GM12878 (cell line): ENCODE measurements at regions not wholly inside any gene's neighbourhood (a gene's known extent, or its start where the extent isn't known, plus 50 kb on each side); places are given as distances from the start of the nearest gene placed in this dataset.

Source experiments
- ATAC-seq: fragments of 200-7000 bp; cut with Tn5 transposase; 3 replicates; pipeline ENCODE4 v1.9.1; 2020; ENCODE audit warnings: mild to moderate bottlenecking, moderate library complexity
- BruUV-seq: library from RNA; stranded (reverse); fragments of 400-500 nt; replicated peaks from 2 replicates; lab custom pipeline; 2021; lab: Mats Ljungman, UMichigan
- CTCF ChIA-PET: fragments of 300-600 bp; sonication (Branson Sonifier 250); formaldehyde crosslinking; extraction: SDS; loops from one replicate; lab custom pipeline; 2021; ENCODE audit warnings: inconsistent platforms; lab: Yijun Ruan, JAX
- POLR2A ChIA-PET: fragments of 350-600 bp; formaldehyde crosslinking; extraction: SDS; loops from one replicate; lab custom pipeline; 2021; ENCODE audit warnings: inconsistent platforms; lab: Charles Lee
- RAD21 ChIA-PET: fragments of 300-600 bp; sonication (Branson Sonifier 250); formaldehyde crosslinking; loops from one replicate; lab custom pipeline; 2023; ENCODE audit warnings: antibody characterized with exemption; ENCODE audit not compliant: unreplicated experiment; lab: Charles Lee
- SMC1A ChIA-PET: fragments of 300-600 bp; sonication (Branson Sonifier 250); formaldehyde crosslinking; loops from one replicate; lab custom pipeline; 2023; ENCODE audit not compliant: unreplicated experiment, uncharacterized antibody; lab: Charles Lee
- DNase-seq: peaks from one replicate; pipeline ENCODE4 v3.0.0-alpha.2; 2011; ENCODE audit warnings: low read depth, low spot score
- FAIRE-seq: peaks from 3 replicates; lab custom pipeline; 2011; peaks lifted over from hg19 to GRCh38; lab: Jason Lieb, UNC
- H2AFZ ChIP-seq: 2 replicates; pipeline ENCODE4 v1.6.0; 2011; ENCODE audit warnings: low read depth, low read length, control low read depth; ENCODE audit not compliant: control insufficient read depth
- H3K27ac ChIP-seq: 2 replicates; pipeline ENCODE4 v1.5.1; 2011; ENCODE audit warnings: control low read depth; ENCODE audit not compliant: control insufficient read depth, insufficient read depth
- H3K27me3 ChIP-seq, 2 experiments: replicated peaks in 1 of 2; 2 replicates each; pipeline versions ENCODE4 v1.6.0 to v1.6.1; 2011; ENCODE audit warnings: low read length in 1 of 2; ENCODE audit not compliant: control insufficient read depth in 2 of 2, insufficient read depth in 2 of 2
- H3K36me3 ChIP-seq, 2 experiments: 2 replicates each; pipeline ENCODE4 v1.5.1; 2011; ENCODE audit warnings: low read length in 1 of 2; ENCODE audit not compliant: control insufficient read depth in 2 of 2, insufficient read depth in 2 of 2
- H3K4me1 ChIP-seq: 2 replicates; pipeline ENCODE4 v1.6.1; 2011; ENCODE audit warnings: mild to moderate bottlenecking, low read length, moderate library complexity, mixed read lengths; ENCODE audit not compliant: control insufficient read depth, insufficient read depth
- H3K4me2 ChIP-seq: 2 replicates; pipeline ENCODE4 v1.6.0; 2011; ENCODE audit warnings: control low read depth; ENCODE audit not compliant: control insufficient read depth, insufficient read depth
- H3K4me3 ChIP-seq: fragments of 200-600 bp; sonication (generic); 2 replicates; pipeline ENCODE4 v1.5.1; 2016
- H3K79me2 ChIP-seq: 2 replicates; pipeline ENCODE4 v1.6.0; 2011; ENCODE audit warnings: low read length; ENCODE audit not compliant: control insufficient read depth, insufficient read depth
- H3K9ac ChIP-seq: 2 replicates; pipeline ENCODE4 v1.8.0; 2011; ENCODE audit warnings: low read length, control low read depth, mixed read lengths; ENCODE audit not compliant: control insufficient read depth, insufficient read depth
- H3K9me3 ChIP-seq: replicated peaks from 3 replicates; pipeline ENCODE4 v1.5.1; 2011; ENCODE audit warnings: mild to moderate bottlenecking, low read length; ENCODE audit not compliant: control insufficient read depth, insufficient read depth
- H4K20me1 ChIP-seq: 2 replicates; pipeline ENCODE4 v1.6.0; 2011; ENCODE audit not compliant: control insufficient read depth, insufficient read depth
- EED ChIP-seq: sonication (generic); IDR thresholded peaks from 2 replicates; pipeline ENCODE4 v1.6.1; 2016; ENCODE audit warnings: antibody characterized with exemption, low read depth
- ESRRA ChIP-seq: IDR thresholded peaks from 2 replicates; pipeline ENCODE4 v1.6.1; 2012; ENCODE audit warnings: mild to moderate bottlenecking, low read length, improper control_type of control experiment
- LARP7 ChIP-seq: fragments of 450-650 bp; IDR thresholded peaks from 2 replicates; pipeline ENCODE4 v1.6.1; 2017; ENCODE audit warnings: mild to moderate bottlenecking
- MAX ChIP-seq: IDR thresholded peaks from 2 replicates; pipeline ENCODE4 v1.6.1; 2012; ENCODE audit warnings: low read depth, low read length, improper control_type of control experiment
- NFIC ChIP-seq: IDR thresholded peaks from 2 replicates; pipeline ENCODE4 v1.6.1; 2012; ENCODE audit warnings: low read depth, mild to moderate bottlenecking, inconsistent platforms, low read length, moderate library complexity
- POLR2AphosphoS5 ChIP-seq: IDR thresholded peaks from 2 replicates; pipeline ENCODE4 v1.6.1; 2011; ENCODE audit warnings: mild to moderate bottlenecking, low read length, inconsistent platforms
- RELA ChIP-seq: fragments of 450-650 bp; IDR thresholded peaks from 2 replicates; pipeline ENCODE4 v1.8.0; 2014; ENCODE audit warnings: borderline replicate concordance; ENCODE audit not compliant: partially characterized antibody
- WGBS: methylation state at CpG from one replicate; pipeline ENCODE4 v1.1.6; 2016; ENCODE audit warnings: low lambda C conversion rate; ENCODE audit not compliant: insufficient replicate concordance, insufficient coverage; ENCODE audit errors: missing lambda C conversion rate; 5-methylcytosine and 5-hydroxymethylcytosine counted together
- in situ Hi-C: fragments of 300-500 bp; cut with MboI; formaldehyde crosslinking; loops from 9 replicates; pipeline ENCODE4 v1.14.3; 2018; ENCODE audit warnings: mixed read lengths
- intact Hi-C: fragments of 100-400 bp; cut with micrococcal nuclease; formaldehyde crosslinking; loops from one replicate; pipeline ENCODE4 v1.14.2; 2022; ENCODE audit not compliant: unreplicated experiment
- TF ChIP-seq, protein P1 (sequence below): fragments of 450-650 bp; IDR thresholded peaks from 2 replicates; pipeline ENCODE4 v1.6.1; 2016; ENCODE audit warnings: mild to moderate bottlenecking

GRCh38 chr3:195003893-195004289, 267.1 kb downstream of the XXYLT1 start:
- no peaks in the 10 kb centered on the region for H3K79me2 ChIP-seq
- CTCF ChIA-PET: interaction anchor here (3.3 to 3.8 kb wide), 2 partner anchors 101 to 104 kb away, joined by 11 to 14 read pairs; no protein-coding TSS in a partner anchor
- 47% methylated on average over 8 of the region's 8 CpGs for WGBS

More at GRCh38 chr3:195003893-195004289, 267.1 kb downstream of the XXYLT1 start:
- BruUV-seq: no TSS peak
- Histone ChIP-seq H3K4me2 (no peak overlapping the region), H3K27me3 (peaks cover 2% of the 10 kb centered on the region in 2 experiments; a peak in 1 of 4 replicates), H3K4me1 (no peaks in the 10 kb centered on the region), H3K9me3 (no peaks in the 10 kb centered on the region), H3K9ac (no peak overlapping the region), H4K20me1 (no peaks in the 10 kb centered on the region), H3K27ac (no peak overlapping the region), H3K36me3 (no peaks in the 10 kb centered on the region), H2AFZ (no peak overlapping the region), H3K4me3 (no peak overlapping the region)
- intact Hi-C loops (no loop called here), in situ Hi-C loops (loop anchor here (5.0 kb wide), 1 partner anchor 253 kb away; no protein-coding TSS in a partner anchor)
- no peak for FAIRE-seq
- no peak for DNase-seq
- ChIA-PET RAD21 (interaction anchor here (1.0 kb wide), 1 partner anchor 247 kb away, joined by 3 read pairs; no protein-coding TSS in a partner anchor), SMC1A (interaction anchor here (2.1 kb wide), 1 partner anchor 246 kb away, joined by 7 read pairs; no protein-coding TSS in a partner anchor), POLR2A (no interaction called here)
- TF ChIP-seq, protein P1, sequence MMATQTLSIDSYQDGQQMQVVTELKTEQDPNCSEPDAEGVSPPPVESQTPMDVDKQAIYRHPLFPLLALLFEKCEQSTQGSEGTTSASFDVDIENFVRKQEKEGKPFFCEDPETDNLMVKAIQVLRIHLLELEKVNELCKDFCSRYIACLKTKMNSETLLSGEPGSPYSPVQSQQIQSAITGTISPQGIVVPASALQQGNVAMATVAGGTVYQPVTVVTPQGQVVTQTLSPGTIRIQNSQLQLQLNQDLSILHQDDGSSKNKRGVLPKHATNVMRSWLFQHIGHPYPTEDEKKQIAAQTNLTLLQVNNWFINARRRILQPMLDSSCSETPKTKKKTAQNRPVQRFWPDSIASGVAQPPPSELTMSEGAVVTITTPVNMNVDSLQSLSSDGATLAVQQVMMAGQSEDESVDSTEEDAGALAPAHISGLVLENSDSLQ: no peak
- TF ChIP-seq POLR2AphosphoS5: no peak
- TF ChIP-seq MAX: no peak
- no peak for TF ChIP-seq EED
- no peak for TF ChIP-seq LARP7
- no peak for TF ChIP-seq RELA
- no peak for TF ChIP-seq ESRRA
- no peak for TF ChIP-seq NFIC
- ATAC-seq: no peak
